Endothelial cell of umbilical vein (primary cell): ENCODE measurements at regions not wholly inside any gene's neighbourhood (a gene's known extent, or its start where the extent isn't known, plus 50 kb on each side); places are given as distances from the start of the nearest gene placed in this dataset.

ENCODE experiments used
- CTCF ChIP-seq, 2 donors: IDR thresholded peaks; 1 replicate in 1 of 2; 2 replicates in 1 of 2; pipeline ENCODE4 v1.5.1; 2011; ENCODE audit warnings: low read length in 2 of 2, mild to moderate bottlenecking in 2 of 2, moderate library complexity in 2 of 2, control low read depth in 1 of 2, inconsistent platforms in 1 of 2, low read depth in 1 of 2; ENCODE audit not compliant: insufficient read depth in 1 of 2; ENCODE audit errors: extremely low read depth in 1 of 2
- POLR2A ChIP-seq: IDR thresholded peaks from 2 replicates; pipeline ENCODE4 v1.6.1; 2012; ENCODE audit warnings: low read depth, mild to moderate bottlenecking, control low read depth, low read length

GRCh38 chr7:49014870-49015269, 90.5 kb downstream of the CDC14C start:
- no peak for TF ChIP-seq CTCF (IDR thresholded peaks at IDR 0.05; ENCODE audit: extremely low read depth in 1 of 2, insufficient read depth in 1 of 2, low read depth in 1 of 2, low read length in 2 of 2)
- TF ChIP-seq POLR2A, result no peak
